ENCODE measurements at regions not wholly inside any gene's neighbourhood (a gene's known extent, or its start where the extent isn't known, plus 50 kb on each side); places are given as distances from the start of the nearest gene placed in this dataset.

GRCh38 chr6:43847741-43848630 is 78.0 kb downstream of the VEGFA start:
- DNase-seq (ENCODE audit: low spot score): no peak

GRCh38 chr6:43846556-43846955 is 76.5 kb downstream of the VEGFA start:
- no peak for DNase-seq (ENCODE audit: low spot score)

- DNase-seq (ENCODE audit: low spot score): no peak
Measured at GRCh38 chr6:43845646-43846045, 75.6 kb downstream of the VEGFA start.

GRCh38 chr6:43843669-43844171 is 73.7 kb downstream of the VEGFA start:
- DNase-seq (ENCODE audit: low spot score): no peak

- no peak for DNase-seq (ENCODE audit: low spot score)
Measured at GRCh38 chr6:43843097-43843645, 73.2 kb downstream of the VEGFA start.

- no peak for DNase-seq (ENCODE audit: low spot score)
Measured at GRCh38 chr6:43842231-43842794, 72.3 kb downstream of the VEGFA start.

GRCh38 chr6:43840490-43841218 is 70.6 kb downstream of the VEGFA start:
- no peak for DNase-seq (ENCODE audit: low spot score)

GRCh38 chr6:43838276-43839036 is 68.4 kb downstream of the VEGFA start:
- no peak for DNase-seq (ENCODE audit: low spot score)

- no peak for DNase-seq (ENCODE audit: low spot score)
Measured at GRCh38 chr6:43837507-43837906, 67.5 kb downstream of the VEGFA start.

GRCh38 chr6:43836507-43837240 is 66.7 kb downstream of the VEGFA start:
- no peak for DNase-seq (ENCODE audit: low spot score)

Measured in Ammon's horn (tissue), 1 donor.